MM.1S (cell line): ENCODE measurements at regions not wholly inside any gene's neighbourhood (a gene's known extent, or its start where the extent isn't known, plus 50 kb on each side); places are given as distances from the start of the nearest gene placed in this dataset.

ENCODE experiments used
- DNase-seq: peaks from one replicate; pipeline ENCODE4 v3.0.0-alpha.2; 2015
- H2AFZ ChIP-seq: fragments of 300-600 bp; sonication (generic); 2 replicates; pipeline ENCODE4 v1.6.0; 2016; ENCODE audit warnings: antibody characterized with exemption, low read length
- H3F3A ChIP-seq: fragments of 300-600 bp; sonication (generic); 2 replicates; pipeline ENCODE4 v1.6.1; 2016; ENCODE audit warnings: mild to moderate bottlenecking, antibody characterized with exemption, low read length, moderate library complexity, mixed read lengths; ENCODE audit not compliant: insufficient read depth
- H3K27ac ChIP-seq: fragments of 300-600 bp; sonication (generic); 2 replicates; pipeline ENCODE4 v1.5.1; 2016; ENCODE audit warnings: mild to moderate bottlenecking, low read length
- H3K27me3 ChIP-seq: fragments of 300-600 bp; sonication (generic); replicated peaks from 2 replicates; pipeline ENCODE4 v1.6.0; 2016; ENCODE audit warnings: low read length; ENCODE audit not compliant: insufficient read depth
- H3K36me3 ChIP-seq: fragments of 300-600 bp; sonication (generic); replicated peaks from 2 replicates; pipeline ENCODE4 v1.6.1; 2016; ENCODE audit warnings: mild to moderate bottlenecking, low read length, mixed read lengths; ENCODE audit not compliant: insufficient read depth
- H3K4me1 ChIP-seq: fragments of 300-600 bp; sonication (generic); 2 replicates; pipeline ENCODE4 v1.6.1; 2016; ENCODE audit warnings: low read length, mixed read lengths
- H3K4me2 ChIP-seq: fragments of 300-600 bp; sonication (generic); 2 replicates; pipeline ENCODE4 v1.6.0; 2016; ENCODE audit warnings: low read depth, low read length
- H3K4me3 ChIP-seq: fragments of 300-600 bp; sonication (generic); 2 replicates; pipeline ENCODE4 v1.5.1; 2016; ENCODE audit warnings: low read length, mixed read lengths
- H3K79me2 ChIP-seq: fragments of 300-600 bp; sonication (generic); 2 replicates; pipeline ENCODE4 v1.6.1; 2016; ENCODE audit warnings: mixed run types, low read length, mixed read lengths
- H3K9ac ChIP-seq: fragments of 300-600 bp; sonication (generic); 2 replicates; pipeline ENCODE4 v1.6.1; 2016; ENCODE audit warnings: low read length, mixed read lengths
- H3K9me2 ChIP-seq: fragments of 300-600 bp; sonication (generic); replicated peaks from 2 replicates; pipeline ENCODE4 v1.6.1; 2016; ENCODE audit warnings: mild to moderate bottlenecking, low read length, mixed read lengths; ENCODE audit not compliant: insufficient read depth
- H3K9me3 ChIP-seq: fragments of 300-600 bp; sonication (generic); replicated peaks from 2 replicates; pipeline ENCODE4 v1.6.1; 2016; ENCODE audit warnings: mild to moderate bottlenecking, low read length, mixed read lengths; ENCODE audit not compliant: insufficient read depth
- H4K20me1 ChIP-seq: fragments of 300-600 bp; sonication (generic); 2 replicates; pipeline ENCODE4 v1.6.1; 2016; ENCODE audit warnings: mild to moderate bottlenecking, low read length, moderate library complexity, mixed read lengths; ENCODE audit not compliant: insufficient read depth
- CTCF ChIP-seq: fragments of 300-600 bp; sonication (generic); IDR thresholded peaks from 2 replicates; pipeline ENCODE4 v1.5.1; 2016; ENCODE audit warnings: antibody characterized with exemption, low read length, mixed read lengths
- EZH2 ChIP-seq: fragments of 300-600 bp; sonication (generic); optimal IDR thresholded peaks from 2 replicates; pipeline ENCODE3; 2017; ENCODE audit warnings: low read depth, mild to moderate bottlenecking, antibody characterized with exemption, low read length, mixed read lengths
- EZH2phosphoT487 ChIP-seq: fragments of 300-600 bp; sonication (generic); IDR thresholded peaks from 2 replicates; pipeline ENCODE4 v1.6.1; 2018; ENCODE audit warnings: antibody characterized with exemption, low read length

- peak; percentile 40 for DNase-seq
- Histone ChIP-seq H3K9me3 (no peaks in the 10 kb centered on the region), H3K36me3 (no peaks in the 10 kb centered on the region), H3K4me3 (no peak overlapping the region), H3K4me1 (no peaks in the 10 kb centered on the region), H2AFZ (no peak overlapping the region), H3K27me3 (no peaks in the 10 kb centered on the region), H3F3A (no peaks in the 10 kb centered on the region), H3K9me2 (no peaks in the 10 kb centered on the region), H3K79me2 (no peaks in the 10 kb centered on the region), H4K20me1 (no peaks in the 10 kb centered on the region), H3K4me2 (no peak overlapping the region), H3K9ac (no peak overlapping the region), H3K27ac (no peak overlapping the region)
- TF ChIP-seq CTCF (peak; percentile 54), EZH2 (no peak)
These were observed 916.5 kb downstream of the TMEM121 start for GRCh38 chr14:106442857-106443256.

DNA sequence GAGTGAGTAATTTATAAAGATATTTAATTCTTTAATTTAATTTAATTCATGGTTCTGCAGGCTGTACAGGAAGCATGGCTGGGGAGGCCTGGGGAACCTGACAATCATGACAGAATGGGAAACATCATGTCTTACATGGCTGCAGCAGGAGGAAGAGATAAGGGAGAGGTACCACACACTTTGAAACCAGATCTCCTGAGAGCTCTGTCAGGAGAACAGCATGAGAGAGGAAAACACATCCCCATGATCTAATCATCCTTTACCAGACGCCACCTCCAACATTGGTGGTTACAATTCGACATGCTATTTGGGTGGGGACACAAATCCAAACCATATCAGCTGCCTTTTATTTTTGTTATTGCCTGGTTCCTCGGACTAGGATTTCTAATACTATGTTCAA, 928.6 kb downstream of the TMEM121 start:
- H3K9ac ChIP-seq = no peak overlapping the region
- no peaks in the 10 kb centered on the region for H3K4me1 ChIP-seq
- H3K9me2 ChIP-seq = no peaks in the 10 kb centered on the region
- H3K36me3 ChIP-seq = no peaks in the 10 kb centered on the region
- H3K4me2 ChIP-seq = no peak overlapping the region
- H3K27ac ChIP-seq = no peak overlapping the region
- no peak for DNase-seq
- no peaks in the 10 kb centered on the region for H3K27me3 ChIP-seq
- no peaks in the 10 kb centered on the region for H3K79me2 ChIP-seq
- H3K9me3 ChIP-seq = no peaks in the 10 kb centered on the region
- no peak overlapping the region for H3K4me3 ChIP-seq
- TF ChIP-seq EZH2 (no peak), CTCF (no peak), EZH2phosphoT487 (no peak)
- H4K20me1 ChIP-seq = no peaks in the 10 kb centered on the region
- no peaks in the 10 kb centered on the region for H3F3A ChIP-seq
- no peak overlapping the region for H2AFZ ChIP-seq

GRCh38 chr14:106459971-106460730, 933.8 kb downstream of the TMEM121 start:
- Histone ChIP-seq H3K27ac (no peak overlapping the region), H3K27me3 (no peaks in the 10 kb centered on the region), H3K36me3 (no peaks in the 10 kb centered on the region), H3K79me2 (no peaks in the 10 kb centered on the region), H3K9me3 (no peaks in the 10 kb centered on the region), H3K9me2 (no peaks in the 10 kb centered on the region), H4K20me1 (no peaks in the 10 kb centered on the region), H3K4me2 (no peak overlapping the region), H3K4me3 (no peak overlapping the region), H3K4me1 (no peaks in the 10 kb centered on the region), H3K9ac (no peak overlapping the region), H3F3A (no peaks in the 10 kb centered on the region), H2AFZ (no peak overlapping the region)
- TF ChIP-seq CTCF (peak; percentile 39), EZH2 (no peak)
- DNase-seq = peak; percentile 8
